Pulmonary artery endothelial cell (primary cell): ENCODE measurements at regions not wholly inside any gene's neighbourhood (a gene's known extent, or its start where the extent isn't known, plus 50 kb on each side); places are given as distances from the start of the nearest gene placed in this dataset.

ENCODE experiments used
- DNase-seq: peaks from one replicate; pipeline ENCODE4 v3.0.0-alpha.2; 2011; ENCODE audit warnings: low read depth, low spot score

GRCh38 chr4:100806988-100807387 is 289.2 kb upstream of the EMCN start:
- no peak for DNase-seq

- DNase-seq: no peak
Observed at GRCh38 chr4:100805538-100805937, 287.7 kb upstream of the EMCN start.

GRCh38 chr4:100804576-100805360 is 286.9 kb upstream of the EMCN start:
- DNase-seq: no peak

- no peak for DNase-seq
Observed at GRCh38 chr4:100803751-100804150, 285.9 kb upstream of the EMCN start.

- DNase-seq: no peak
Observed at GRCh38 chr4:100799761-100800539, 282.1 kb upstream of the EMCN start.

- DNase-seq: no peak
Observed at GRCh38 chr4:100797791-100798190, 280.0 kb upstream of the EMCN start.

- DNase-seq: no peak
Observed at GRCh38 chr4:100797356-100797755, 279.5 kb upstream of the EMCN start.

GRCh38 chr4:100796332-100796731 is 278.5 kb upstream of the EMCN start:
- DNase-seq: no peak

GRCh38 chr4:100795581-100795980 is 277.8 kb upstream of the EMCN start:
- DNase-seq: no peak

GRCh38 chr4:100790836-100791615 is 273.2 kb upstream of the EMCN start:
- no peak for DNase-seq

GRCh38 chr4:100789991-100790390 is 272.2 kb upstream of the EMCN start:
- DNase-seq: no peak

GRCh38 chr4:100786481-100786880 is 268.7 kb upstream of the EMCN start:
- DNase-seq: peak; percentile 2

GRCh38 chr4:100782356-100782755 is 264.5 kb upstream of the EMCN start:
- DNase-seq: no peak

GRCh38 chr4:100781435-100781834 is 263.6 kb upstream of the EMCN start:
- no peak for DNase-seq

GRCh38 chr4:100780126-100780525 is 262.3 kb upstream of the EMCN start:
- no peak for DNase-seq

GRCh38 chr4:100778431-100778830 is 260.6 kb upstream of the EMCN start:
- no peak for DNase-seq

GRCh38 chr4:100762738-100763137 is 244.9 kb upstream of the EMCN start:
- DNase-seq: no peak

- DNase-seq: no peak
Observed at GRCh38 chr4:100754751-100755150, 236.9 kb upstream of the EMCN start.

- no peak for DNase-seq
Observed at GRCh38 chr4:100746141-100746739, 228.4 kb upstream of the EMCN start.

- DNase-seq: peak; percentile 53
Observed at GRCh38 chr4:100742045-100742444, 224.2 kb upstream of the EMCN start.

- DNase-seq: no peak
Observed at GRCh38 chr4:100739426-100739825, 221.6 kb upstream of the EMCN start.
